COLO829 (cell line): ENCODE measurements at regions not wholly inside any gene's neighbourhood (a gene's known extent, or its start where the extent isn't known, plus 50 kb on each side); places are given as distances from the start of the nearest gene placed in this dataset.

Source experiments
- DNase-seq: peaks from one replicate; pipeline ENCODE4 v3.0.0; 2012; ENCODE audit warnings: low spot score

GRCh38 chr3:64354956-64355355, 129.7 kb upstream of the PRICKLE2 start:
- DNase-seq: no peak

DNA sequence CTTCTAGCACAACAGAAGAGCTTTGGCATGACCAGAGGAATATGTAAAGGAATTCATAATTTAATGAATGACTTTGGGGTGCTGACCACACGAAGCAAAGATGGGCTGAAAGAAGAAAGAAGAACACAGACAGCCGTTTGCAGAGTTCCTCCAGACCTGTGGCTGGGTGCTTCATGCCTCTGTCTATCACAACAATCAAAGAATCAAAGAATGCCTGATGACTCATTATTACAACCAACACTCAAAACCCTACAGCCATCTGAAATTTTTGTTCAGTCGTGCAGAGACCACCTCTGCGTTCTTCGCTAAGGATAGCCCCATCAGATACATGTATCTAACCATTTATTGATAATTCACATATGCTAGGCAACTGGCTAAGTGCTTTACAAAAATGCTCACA, 129.0 kb upstream of the PRICKLE2 start:
- no peak for DNase-seq

- no peak for DNase-seq
These were observed 128.0 kb upstream of the PRICKLE2 start for GRCh38 chr3:64353226-64353625.

GRCh38 chr3:64352639-64352992, 127.3 kb upstream of the PRICKLE2 start:
- DNase-seq: no peak

DNA sequence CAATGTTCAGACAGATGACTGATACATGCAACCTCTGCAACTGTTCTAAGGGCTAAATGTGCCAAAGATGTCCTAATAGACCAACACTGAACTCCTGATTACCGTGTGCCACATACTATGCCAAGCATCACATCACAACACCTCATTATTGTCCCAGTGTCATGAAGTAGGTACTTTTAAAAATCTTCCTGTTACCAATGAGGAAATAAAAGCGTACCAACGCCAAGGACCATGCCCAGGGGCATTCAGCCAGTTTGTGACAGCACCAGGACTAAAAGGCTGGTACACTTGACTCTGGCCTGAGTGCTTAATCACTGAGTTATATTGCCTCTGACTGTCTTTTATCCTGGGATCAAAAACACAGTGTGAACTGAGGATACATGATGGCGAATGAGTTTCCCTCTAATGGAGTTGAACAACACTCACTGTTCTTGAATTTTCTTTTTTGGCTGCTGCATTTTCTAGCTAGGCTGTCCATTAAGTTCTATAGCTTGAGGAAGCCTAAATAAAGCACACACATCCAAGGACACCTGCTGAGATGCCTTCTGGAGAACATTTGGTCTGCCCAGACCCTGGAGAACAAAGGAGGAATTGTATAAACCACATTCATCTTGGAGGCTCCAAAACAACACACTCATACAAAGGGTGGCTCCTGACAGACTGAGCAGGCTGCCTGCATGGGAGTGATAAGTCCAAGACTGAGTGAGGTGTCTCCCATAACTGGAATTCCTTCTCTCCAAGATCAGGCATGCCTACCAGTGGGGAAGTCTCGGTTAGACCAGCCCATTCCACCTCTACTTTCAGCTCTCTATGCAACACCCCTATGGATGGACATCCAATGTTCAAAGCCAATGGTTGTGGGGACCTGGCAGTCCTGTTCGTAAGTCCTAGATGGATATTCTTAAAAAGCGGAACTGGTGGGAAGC, 126.7 kb upstream of the PRICKLE2 start:
- peak; percentile 71 for DNase-seq

DNA sequence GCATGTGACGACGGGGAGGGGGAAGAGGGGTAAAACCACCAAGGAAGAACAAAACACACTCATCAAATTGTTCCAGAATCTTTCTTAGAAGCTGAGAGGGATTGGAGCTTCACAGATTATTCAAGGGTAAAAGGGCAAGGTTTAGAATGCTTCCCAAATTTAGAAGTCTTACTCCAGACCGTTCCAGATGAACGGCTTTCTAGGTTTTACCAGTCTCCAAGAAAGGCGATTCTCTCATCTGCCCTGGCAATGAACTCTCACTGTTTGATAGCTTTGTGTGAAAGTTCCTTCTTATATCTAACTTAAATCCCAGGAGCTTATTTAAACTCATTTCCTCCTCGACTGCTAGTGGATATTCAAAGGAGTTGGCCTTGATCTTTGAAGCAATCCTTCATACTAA, 124.3 kb upstream of the PRICKLE2 start:
- no peak for DNase-seq

DNA sequence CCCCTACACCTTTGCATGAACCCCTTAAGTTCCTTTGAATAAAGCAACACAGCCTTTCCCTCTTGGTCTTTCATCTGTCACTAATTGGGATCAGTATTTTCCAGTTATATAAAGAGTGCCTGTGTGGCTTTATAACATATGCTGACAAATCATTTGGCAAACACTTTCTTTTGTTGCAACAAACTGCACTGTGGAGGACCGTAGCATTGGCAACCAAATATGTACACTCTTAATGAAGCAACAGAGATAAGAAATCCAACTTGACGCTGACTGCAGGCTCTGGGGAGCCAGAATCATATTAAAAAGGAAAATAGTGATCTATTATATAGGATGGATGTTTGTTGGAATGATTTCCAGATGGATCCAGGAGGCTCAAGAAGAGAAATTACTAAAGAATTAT, 120.1 kb upstream of the PRICKLE2 start:
- DNase-seq: no peak

- DNase-seq: no peak
These were observed 119.5 kb upstream of the PRICKLE2 start for GRCh38 chr3:64344721-64345207.

DNA sequence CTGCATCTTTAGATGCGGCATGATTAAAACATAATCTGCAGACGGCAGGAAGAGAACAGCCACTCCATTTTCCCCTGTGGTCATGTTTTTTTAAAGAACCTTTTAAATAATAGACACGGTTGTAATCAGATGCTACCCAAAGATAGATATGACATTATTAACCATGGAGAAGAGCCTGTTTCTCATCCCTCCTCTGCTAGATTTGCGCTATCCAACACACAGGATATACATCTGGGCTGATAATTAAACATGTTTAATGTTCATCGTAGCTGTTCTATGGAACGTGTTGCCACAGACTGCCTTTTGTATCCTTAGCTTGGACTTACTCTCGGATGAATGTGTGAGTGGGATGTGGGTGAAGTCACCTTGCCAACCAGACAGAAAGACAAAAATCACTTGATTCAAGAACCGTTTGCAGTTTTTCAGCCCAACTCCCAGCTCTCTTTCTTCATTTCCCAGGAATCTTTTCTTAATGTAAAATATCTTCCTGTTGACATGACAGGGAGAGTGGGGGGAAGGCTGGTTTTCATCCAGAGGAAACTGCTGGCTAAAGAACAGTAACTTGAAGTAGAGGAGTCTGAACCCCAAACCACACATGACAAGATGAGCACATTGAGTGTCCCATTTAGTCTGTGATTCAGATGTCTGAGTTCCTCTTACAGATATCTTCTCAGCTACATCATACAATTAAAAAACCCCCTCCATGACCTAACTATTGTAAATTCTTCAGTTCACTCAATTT, 118.6 kb upstream of the PRICKLE2 start:
- DNase-seq: peak; percentile 90

GRCh38 chr3:64342940-64343688, 117.8 kb upstream of the PRICKLE2 start:
- peak; percentile 88 for DNase-seq

DNA sequence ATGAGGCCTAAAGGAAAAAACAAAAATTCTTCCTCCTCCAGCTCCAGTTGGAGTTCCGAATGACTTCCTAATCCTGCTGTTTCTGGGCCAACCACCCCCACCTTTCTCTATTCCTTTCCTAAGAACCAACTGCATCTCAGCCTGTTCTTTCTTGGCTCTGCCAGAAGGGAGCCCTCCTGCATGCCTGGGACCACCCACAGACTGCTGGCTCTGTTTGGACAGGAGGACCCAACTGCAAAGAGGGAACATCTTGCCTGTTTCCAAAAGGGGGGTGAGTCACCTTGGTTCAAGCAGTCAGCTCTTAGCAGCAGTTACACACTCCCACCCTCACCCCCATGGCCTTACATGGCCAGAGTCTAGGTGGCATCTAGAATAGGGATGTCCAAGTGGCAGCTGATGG, 116.0 kb upstream of the PRICKLE2 start:
- no peak for DNase-seq

DNA sequence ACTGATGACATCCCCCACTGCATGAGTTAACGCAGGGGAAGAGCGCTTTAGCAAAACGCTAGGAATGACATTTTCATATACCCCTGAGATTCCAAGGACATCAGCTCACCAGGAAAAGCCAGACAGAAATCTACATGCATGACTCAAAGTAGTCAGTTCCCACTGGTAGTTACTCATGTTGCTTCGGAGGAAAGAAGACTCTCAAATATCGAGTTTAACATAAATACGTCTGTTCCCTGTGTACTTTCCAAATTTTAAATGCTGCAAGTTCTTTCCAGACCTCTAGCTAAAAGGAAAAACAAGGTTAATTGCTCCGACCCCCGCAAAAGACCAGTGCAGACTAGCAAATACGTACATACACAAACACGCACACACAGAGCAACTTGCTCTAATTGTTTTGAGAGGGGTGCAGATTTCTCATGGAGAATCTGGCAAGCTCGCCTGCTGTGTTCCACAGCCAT, 115.4 kb upstream of the PRICKLE2 start:
- no peak for DNase-seq

DNA sequence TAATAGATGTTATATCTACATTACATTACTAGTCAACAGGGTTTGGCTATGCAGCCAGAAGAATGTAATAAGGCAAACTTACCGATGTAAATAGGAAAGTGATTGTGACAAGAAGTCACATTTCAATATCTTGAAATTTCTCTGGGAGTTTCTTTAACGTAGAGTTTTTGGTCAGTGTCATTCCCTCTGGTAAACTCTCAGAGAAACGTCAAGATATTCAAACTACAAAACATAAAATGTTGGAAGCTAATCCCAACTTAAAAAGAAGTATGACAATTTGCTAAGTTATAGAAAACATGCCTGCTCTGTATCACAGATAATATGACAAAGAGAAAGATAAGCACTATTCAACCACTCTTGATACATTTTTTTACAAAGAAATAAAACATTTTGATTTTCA, 111.2 kb upstream of the PRICKLE2 start:
- DNase-seq: no peak

DNA sequence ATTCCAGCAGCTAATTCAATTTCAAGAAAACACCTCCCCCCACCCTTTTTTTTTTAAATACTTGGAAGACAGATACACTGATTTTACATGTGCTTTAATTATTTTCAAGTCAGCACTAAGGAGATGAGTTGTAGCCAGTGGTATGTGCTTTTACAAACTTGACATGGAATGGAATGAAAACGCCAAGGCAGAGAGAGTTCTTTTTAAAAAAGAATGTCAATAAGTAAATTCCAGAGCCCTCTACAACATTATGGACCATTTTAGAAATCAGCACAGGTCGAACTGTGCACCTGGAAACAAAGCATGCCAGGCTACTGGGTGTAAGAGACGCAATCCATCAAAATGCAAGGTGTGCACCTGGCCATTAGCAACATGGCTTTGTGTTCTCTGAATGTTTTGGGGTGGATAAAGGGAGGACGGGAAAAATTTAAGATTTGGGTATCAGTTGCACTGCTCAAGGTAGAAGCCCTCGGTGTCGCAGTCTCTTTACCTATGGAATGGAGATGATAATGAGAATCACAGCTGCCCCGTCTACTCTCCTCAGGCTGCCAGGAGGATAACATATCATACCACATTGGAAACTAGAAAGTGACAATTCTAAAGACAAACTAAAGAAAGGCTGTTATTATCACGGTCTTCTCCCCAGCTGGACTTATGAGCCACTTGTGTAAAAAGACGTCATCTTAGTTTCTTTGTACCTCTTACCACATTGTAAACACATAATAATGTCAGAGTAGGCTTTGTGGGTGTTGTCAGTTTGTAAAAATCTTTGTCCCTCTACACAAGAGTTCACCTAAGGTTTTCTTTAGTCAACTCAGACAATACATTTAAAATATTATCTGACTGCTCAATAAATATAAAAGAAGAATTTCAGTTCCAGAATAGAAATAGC, 107.4 kb upstream of the PRICKLE2 start:
- no peak for DNase-seq

GRCh38 chr3:64331605-64332004, 106.3 kb upstream of the PRICKLE2 start:
- no peak for DNase-seq

DNA sequence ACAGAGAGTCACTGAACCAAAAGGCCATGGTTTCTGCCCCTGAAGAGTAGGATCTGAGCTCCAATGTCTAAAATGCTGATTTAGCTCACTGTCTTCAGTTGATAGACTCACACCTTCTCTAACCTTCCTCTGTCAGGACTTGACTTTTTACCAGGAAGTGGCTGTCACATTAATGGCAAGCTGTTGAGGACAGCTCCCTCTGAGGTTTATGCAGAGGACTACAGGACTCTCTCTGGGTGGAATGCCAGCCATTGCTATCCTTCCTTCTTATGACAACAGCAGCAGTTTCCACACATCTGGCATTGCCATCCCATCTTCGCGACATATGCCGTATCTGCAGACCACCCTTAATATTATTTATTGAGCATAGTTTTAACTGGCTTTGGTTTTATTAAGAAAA, 103.8 kb upstream of the PRICKLE2 start:
- DNase-seq: no peak

GRCh38 chr3:64327100-64327804, 102.0 kb upstream of the PRICKLE2 start:
- DNase-seq: no peak

- DNase-seq: peak; percentile 54
These were observed 96.5 kb upstream of the PRICKLE2 start for GRCh38 chr3:64321747-64322146.

DNA sequence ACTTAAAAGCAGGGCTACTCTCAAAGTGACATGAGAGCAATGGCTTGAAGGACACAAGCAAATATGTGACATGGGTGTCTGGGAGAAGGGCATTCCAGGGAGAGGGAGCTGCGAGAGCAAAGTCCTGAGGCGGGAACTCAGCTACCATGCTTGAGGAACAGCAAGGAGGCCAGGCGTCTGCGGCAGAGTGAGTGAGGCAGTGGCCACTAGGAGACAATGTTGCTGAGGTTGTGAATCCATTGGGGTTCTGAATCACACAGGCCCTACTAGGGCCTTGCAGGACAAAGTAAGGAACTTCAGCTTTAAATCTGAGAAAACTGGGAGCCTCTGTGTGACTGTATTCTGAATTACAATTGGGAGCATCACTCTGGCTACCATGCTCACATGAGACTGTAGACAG, 94.1 kb upstream of the PRICKLE2 start:
- DNase-seq: no peak

DNA sequence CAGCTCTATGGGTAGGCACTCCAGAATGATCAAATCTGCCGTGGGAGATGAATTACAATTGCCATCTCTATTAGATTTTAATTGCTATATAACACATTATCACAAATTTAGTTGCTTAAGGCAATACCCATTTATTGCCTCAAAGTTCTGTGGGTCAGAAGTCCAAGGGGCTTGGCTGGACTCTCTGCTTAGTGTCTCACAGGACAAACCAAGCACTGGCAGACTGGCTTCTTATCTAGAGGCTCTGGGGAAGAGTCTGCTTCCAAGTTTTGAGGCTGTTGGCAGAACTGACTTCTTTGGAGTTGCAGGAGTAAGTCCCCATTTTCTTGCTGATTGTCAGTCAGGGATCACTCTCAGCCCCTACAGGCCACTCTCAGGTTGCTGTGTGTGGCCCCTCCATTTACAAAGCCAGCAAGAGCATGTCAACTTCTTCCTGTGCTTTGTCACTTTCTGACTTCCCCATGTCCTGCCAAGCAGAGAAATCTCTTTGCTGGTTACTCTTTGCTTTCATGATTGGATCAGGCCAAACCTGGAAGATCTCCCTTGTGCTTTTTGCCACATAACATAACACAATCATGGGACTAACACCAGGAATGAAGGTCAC, 93.5 kb upstream of the PRICKLE2 start:
- no peak for DNase-seq
